HG03378 (cell line): ENCODE measurements at regions not wholly inside any gene's neighbourhood (a gene's known extent, or its start where the extent isn't known, plus 50 kb on each side); places are given as distances from the start of the nearest gene placed in this dataset.

Source experiments
- ATAC-seq: cut with Tn5 transposase; IDR thresholded peaks from one replicate; pipeline ENCODE4 v1.9.1; 2021; ENCODE audit warnings: mild to moderate bottlenecking, moderate library complexity; ENCODE audit not compliant: unreplicated experiment

- no peak for ATAC-seq
Measured at GRCh38 chr22:48808038-48808960, 1019.4 kb downstream of the BRD1 start.

GRCh38 chr22:48807155-48807554, 1020.5 kb downstream of the BRD1 start:
- ATAC-seq: no peak

- no peak for ATAC-seq
Measured at GRCh38 chr22:48806227-48806781, 1021.4 kb downstream of the BRD1 start.

GRCh38 chr22:48805516-48805915, 1022.2 kb downstream of the BRD1 start:
- ATAC-seq: no peak

- ATAC-seq: no peak
Measured at GRCh38 chr22:48804811-48805301, 1022.8 kb downstream of the BRD1 start.

GRCh38 chr22:48803948-48804810, 1023.5 kb downstream of the BRD1 start:
- ATAC-seq: no peak

GRCh38 chr22:48803171-48803947, 1024.3 kb downstream of the BRD1 start:
- ATAC-seq: no peak

GRCh38 chr22:48802576-48802975, 1025.1 kb downstream of the BRD1 start:
- ATAC-seq: no peak

GRCh38 chr22:48800886-48801607, 1026.6 kb downstream of the BRD1 start:
- no peak for ATAC-seq

GRCh38 chr22:48800036-48800885, 1027.4 kb downstream of the BRD1 start:
- ATAC-seq: no peak

GRCh38 chr22:48799227-48799970, 1028.3 kb downstream of the BRD1 start:
- ATAC-seq: no peak

- no peak for ATAC-seq
Measured at GRCh38 chr22:48798281-48799226, 1029.1 kb downstream of the BRD1 start.

GRCh38 chr22:48797731-48798130, 1029.9 kb downstream of the BRD1 start:
- no peak for ATAC-seq

GRCh38 chr22:48796310-48797015, 1031.2 kb downstream of the BRD1 start:
- no peak for ATAC-seq

- no peak for ATAC-seq
Measured at GRCh38 chr22:48795664-48796063, 1032.0 kb downstream of the BRD1 start.

GRCh38 chr22:48794906-48795305, 1032.8 kb downstream of the BRD1 start:
- ATAC-seq: no peak
